NB4 (cell line): ENCODE measurements at regions not wholly inside any gene's neighbourhood (a gene's known extent, or its start where the extent isn't known, plus 50 kb on each side); places are given as distances from the start of the nearest gene placed in this dataset.

Source experiments
- DNase-seq: peaks from one replicate; pipeline ENCODE4 v3.0.0; 2010; ENCODE audit warnings: low read depth
- H3K4me3 ChIP-seq: one replicate; pipeline ENCODE4 v1.5.1; 2011; ENCODE audit warnings: mild to moderate bottlenecking, low read depth, low read length, moderate library complexity
- MYC ChIP-seq: IDR thresholded peaks from 2 replicates; pipeline ENCODE4 v1.6.1; 2011; ENCODE audit warnings: low read depth, low read length
- POLR2A ChIP-seq: IDR thresholded peaks from 2 replicates; pipeline ENCODE4 v1.6.1; 2011; ENCODE audit warnings: mild to moderate bottlenecking; ENCODE audit not compliant: insufficient read length; ENCODE audit errors: extremely low read depth
- TF ChIP-seq, protein P1 (sequence below): IDR thresholded peaks from one replicate; pipeline ENCODE4 v1.5.1; 2012; ENCODE audit warnings: low read depth, low read length
- TF ChIP-seq, protein P2 (sequence below): IDR thresholded peaks from 2 replicates; pipeline ENCODE4 v1.6.1; 2011; ENCODE audit warnings: low read depth, low read length

DNA sequence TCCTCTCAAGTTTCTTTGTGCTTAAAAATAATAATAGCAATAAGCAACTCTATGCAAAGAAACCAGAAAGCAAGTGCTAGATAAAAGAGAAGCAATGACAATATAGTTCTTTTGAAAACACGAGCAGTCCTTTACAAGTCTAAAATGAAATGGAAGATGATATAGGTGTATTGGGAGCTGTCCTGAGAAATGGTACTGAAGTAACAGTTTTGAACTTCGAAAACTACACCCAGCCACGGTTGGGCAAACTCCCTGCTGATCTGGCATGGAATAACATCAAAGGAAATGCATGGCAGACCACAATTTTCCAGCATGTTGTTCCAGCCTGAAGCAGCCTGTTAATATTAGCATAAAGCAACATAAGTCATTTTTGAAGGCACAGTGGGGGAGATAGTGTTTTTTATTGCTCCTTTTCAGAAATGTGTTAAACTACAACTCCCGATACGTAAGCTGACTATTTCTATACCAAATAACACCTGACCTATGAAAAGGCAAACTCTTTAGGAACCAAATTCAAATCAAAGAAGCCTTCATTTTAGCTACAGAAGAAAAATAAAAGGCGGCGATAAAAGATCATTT lies 596.1 kb upstream of the KLHL29 start:
- H3K4me3 ChIP-seq: no peak overlapping the region
- TF ChIP-seq, protein P1, sequence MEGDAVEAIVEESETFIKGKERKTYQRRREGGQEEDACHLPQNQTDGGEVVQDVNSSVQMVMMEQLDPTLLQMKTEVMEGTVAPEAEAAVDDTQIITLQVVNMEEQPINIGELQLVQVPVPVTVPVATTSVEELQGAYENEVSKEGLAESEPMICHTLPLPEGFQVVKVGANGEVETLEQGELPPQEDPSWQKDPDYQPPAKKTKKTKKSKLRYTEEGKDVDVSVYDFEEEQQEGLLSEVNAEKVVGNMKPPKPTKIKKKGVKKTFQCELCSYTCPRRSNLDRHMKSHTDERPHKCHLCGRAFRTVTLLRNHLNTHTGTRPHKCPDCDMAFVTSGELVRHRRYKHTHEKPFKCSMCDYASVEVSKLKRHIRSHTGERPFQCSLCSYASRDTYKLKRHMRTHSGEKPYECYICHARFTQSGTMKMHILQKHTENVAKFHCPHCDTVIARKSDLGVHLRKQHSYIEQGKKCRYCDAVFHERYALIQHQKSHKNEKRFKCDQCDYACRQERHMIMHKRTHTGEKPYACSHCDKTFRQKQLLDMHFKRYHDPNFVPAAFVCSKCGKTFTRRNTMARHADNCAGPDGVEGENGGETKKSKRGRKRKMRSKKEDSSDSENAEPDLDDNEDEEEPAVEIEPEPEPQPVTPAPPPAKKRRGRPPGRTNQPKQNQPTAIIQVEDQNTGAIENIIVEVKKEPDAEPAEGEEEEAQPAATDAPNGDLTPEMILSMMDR: no peak
- TF ChIP-seq POLR2A: no peak
- TF ChIP-seq, protein P2, sequence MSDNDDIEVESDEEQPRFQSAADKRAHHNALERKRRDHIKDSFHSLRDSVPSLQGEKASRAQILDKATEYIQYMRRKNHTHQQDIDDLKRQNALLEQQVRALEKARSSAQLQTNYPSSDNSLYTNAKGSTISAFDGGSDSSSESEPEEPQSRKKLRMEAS: no peak
- TF ChIP-seq MYC: no peak
- no peak for DNase-seq

DNA sequence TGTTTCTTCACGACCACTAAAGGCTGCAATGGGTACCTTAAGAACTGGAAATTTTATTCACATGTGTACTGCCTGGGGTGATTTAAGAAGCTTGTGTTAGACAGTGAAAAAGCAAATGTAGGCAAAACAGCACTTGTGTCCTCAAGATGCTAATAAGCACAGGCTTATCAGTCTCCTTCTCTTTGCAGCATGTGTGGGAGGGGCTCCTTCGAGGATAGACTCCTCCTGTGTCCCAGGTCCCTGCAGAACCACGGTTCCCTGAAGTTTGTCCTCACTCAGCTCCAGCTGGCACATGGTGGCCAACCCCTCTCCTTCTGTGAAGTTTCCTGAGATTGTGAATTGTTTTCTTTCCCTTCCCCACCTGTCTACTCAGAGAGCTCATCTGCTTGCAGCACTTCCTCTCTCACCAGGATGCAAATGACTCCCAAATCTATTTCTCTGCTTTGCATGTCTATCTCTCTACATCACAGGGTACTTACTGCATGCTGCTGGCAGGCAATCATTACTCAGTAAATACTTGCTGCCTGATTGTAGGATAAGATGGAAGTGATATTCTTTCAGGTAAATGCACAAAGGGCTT lies 589.6 kb upstream of the KLHL29 start:
- H3K4me3 ChIP-seq: no peak overlapping the region
- no peak for DNase-seq
- TF ChIP-seq, protein P2: no peak
- TF ChIP-seq MYC (no peak), POLR2A (no peak)
- TF ChIP-seq, protein P1: no peak

DNA sequence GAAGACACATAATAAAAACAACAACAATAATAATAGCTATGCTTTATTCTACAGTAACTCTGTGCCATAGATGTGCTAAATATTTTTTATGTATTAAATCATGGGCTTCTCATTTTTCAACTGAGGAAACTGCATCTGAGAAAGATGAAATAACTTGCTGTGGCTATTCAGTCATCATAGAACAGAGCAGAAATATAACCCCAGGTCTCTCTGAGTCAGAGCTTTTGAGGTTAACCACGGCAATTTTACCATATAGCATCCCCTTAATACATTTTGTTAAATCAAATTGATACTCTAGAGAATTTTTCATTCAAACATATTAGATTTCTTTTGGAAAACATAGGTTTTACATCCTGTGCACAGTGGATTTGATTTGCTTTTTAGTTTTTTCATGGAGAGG lies 586.6 kb upstream of the KLHL29 start:
- no peak overlapping the region for H3K4me3 ChIP-seq
- no peak for DNase-seq
- TF ChIP-seq, protein P1: no peak
- no peak for TF ChIP-seq MYC
- TF ChIP-seq, protein P2: no peak
- TF ChIP-seq POLR2A: no peak

DNA sequence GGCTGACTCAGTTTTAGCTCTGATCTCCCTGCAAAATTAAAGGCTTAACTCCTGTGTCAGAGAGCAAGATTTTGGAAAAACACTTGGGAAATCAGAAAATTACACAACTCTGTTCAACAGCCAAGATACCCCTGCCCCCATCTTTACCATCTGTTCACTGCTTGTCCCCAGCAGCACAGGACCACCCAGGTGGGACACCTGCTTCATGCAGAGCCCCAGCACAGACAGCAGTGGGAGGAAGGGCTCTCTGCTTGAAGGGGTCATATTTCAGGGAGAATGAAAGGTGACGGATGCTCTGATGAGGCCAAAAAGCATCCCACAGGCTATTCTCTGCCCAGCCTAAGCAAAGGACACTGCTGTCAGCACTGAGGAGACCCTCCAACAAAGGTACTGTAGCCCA lies 584.6 kb upstream of the KLHL29 start:
- TF ChIP-seq, protein P2: no peak
- TF ChIP-seq POLR2A (no peak), MYC (no peak)
- TF ChIP-seq, protein P1: no peak
- H3K4me3 ChIP-seq: no peak overlapping the region
- no peak for DNase-seq

DNA sequence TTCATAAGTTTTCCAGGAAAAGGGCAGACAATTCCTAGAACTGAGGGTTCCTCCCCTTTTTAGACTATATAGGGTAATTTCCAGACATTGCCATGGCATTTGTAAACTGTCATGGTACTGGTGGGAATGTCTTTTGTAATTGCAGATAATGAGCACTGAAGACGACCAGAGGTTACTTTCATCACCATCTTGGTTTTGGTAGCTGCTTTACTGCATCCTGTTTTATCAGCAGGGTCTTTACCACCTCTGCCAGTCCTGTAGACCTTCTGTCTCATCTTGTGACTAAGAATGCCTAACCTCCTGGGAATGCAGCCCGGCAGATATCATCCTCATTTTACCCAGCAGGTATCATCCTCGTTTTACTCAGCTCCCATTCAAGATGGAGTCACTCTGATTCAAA lies 583.9 kb upstream of the KLHL29 start:
- no peak overlapping the region for H3K4me3 ChIP-seq
- TF ChIP-seq MYC (no peak), POLR2A (no peak)
- TF ChIP-seq, protein P1: no peak
- TF ChIP-seq, protein P2: no peak
- DNase-seq: no peak
